Occipital lobe (tissue), 1 donor: ENCODE measurements at regions not wholly inside any gene's neighbourhood (a gene's known extent, or its start where the extent isn't known, plus 50 kb on each side); places are given as distances from the start of the nearest gene placed in this dataset.

Experiments used
- DNase-seq: peaks from one replicate; lab custom pipeline; 2025; lab: John Stamatoyannopoulos, UW

GRCh38 chr14:27371868-27372267 is 774.0 kb upstream of the NOVA1 start:
- DNase-seq, result no peak

GRCh38 chr14:27372771-27373170 is 774.9 kb upstream of the NOVA1 start:
- DNase-seq, result no peak

GRCh38 chr14:27384124-27384523 is 786.3 kb upstream of the NOVA1 start:
- DNase-seq, result no peak

- DNase-seq, result no peak
Observed at GRCh38 chr14:27386391-27386790, 788.6 kb upstream of the NOVA1 start.

GRCh38 chr14:27387463-27387862 is 789.6 kb upstream of the NOVA1 start:
- DNase-seq, result no peak

- no peak for DNase-seq
Observed at GRCh38 chr14:27389402-27389801, 791.6 kb upstream of the NOVA1 start.

- DNase-seq, result no peak
Observed at GRCh38 chr14:27390155-27390554, 792.3 kb upstream of the NOVA1 start.

GRCh38 chr14:27391331-27391730 is 793.5 kb upstream of the NOVA1 start:
- DNase-seq, result no peak

- DNase-seq, result no peak
Observed at GRCh38 chr14:27392153-27392552, 794.3 kb upstream of the NOVA1 start.

GRCh38 chr14:27409944-27410343 is 812.1 kb upstream of the NOVA1 start:
- DNase-seq, result no peak

GRCh38 chr14:27410981-27411380 is 813.1 kb upstream of the NOVA1 start:
- no peak for DNase-seq

GRCh38 chr14:27427796-27428195 is 830.0 kb upstream of the NOVA1 start:
- no peak for DNase-seq

GRCh38 chr14:27435923-27436670 is 838.3 kb upstream of the NOVA1 start:
- DNase-seq, result no peak

GRCh38 chr14:27484633-27485032 is 886.8 kb upstream of the NOVA1 start:
- DNase-seq, result no peak

- DNase-seq, result no peak
Observed at GRCh38 chr14:27485193-27485592, 887.4 kb upstream of the NOVA1 start.

- DNase-seq, result no peak
Observed at GRCh38 chr14:27506272-27506671, 908.4 kb upstream of the NOVA1 start.

- no peak for DNase-seq
Observed at GRCh38 chr14:27528328-27528727, 930.5 kb upstream of the NOVA1 start.

GRCh38 chr14:27536748-27537147 is 938.9 kb upstream of the NOVA1 start:
- DNase-seq, result no peak

GRCh38 chr14:27546111-27546510 is 948.3 kb upstream of the NOVA1 start:
- DNase-seq, result no peak

- no peak for DNase-seq
Observed at GRCh38 chr14:27553790-27554189, 956.0 kb upstream of the NOVA1 start.

GRCh38 chr14:27557445-27557844 is 959.6 kb upstream of the NOVA1 start:
- no peak for DNase-seq

- DNase-seq, result no peak
Observed at GRCh38 chr14:27559848-27560247, 962.0 kb upstream of the NOVA1 start.

GRCh38 chr14:27566843-27567382 is 969.1 kb upstream of the NOVA1 start:
- no peak for DNase-seq

GRCh38 chr14:27573018-27573417 is 975.2 kb upstream of the NOVA1 start:
- DNase-seq, result no peak
